Glomerular endothelial cell (primary cell): ENCODE measurements at regions not wholly inside any gene's neighbourhood (a gene's known extent, or its start where the extent isn't known, plus 50 kb on each side); places are given as distances from the start of the nearest gene placed in this dataset.

ENCODE experiments used
- DNase-seq: peaks from one replicate; pipeline ENCODE4 v3.0.0-alpha.2; 2011; ENCODE audit warnings: low read depth, low spot score; ENCODE audit errors: extremely low read depth

DNA sequence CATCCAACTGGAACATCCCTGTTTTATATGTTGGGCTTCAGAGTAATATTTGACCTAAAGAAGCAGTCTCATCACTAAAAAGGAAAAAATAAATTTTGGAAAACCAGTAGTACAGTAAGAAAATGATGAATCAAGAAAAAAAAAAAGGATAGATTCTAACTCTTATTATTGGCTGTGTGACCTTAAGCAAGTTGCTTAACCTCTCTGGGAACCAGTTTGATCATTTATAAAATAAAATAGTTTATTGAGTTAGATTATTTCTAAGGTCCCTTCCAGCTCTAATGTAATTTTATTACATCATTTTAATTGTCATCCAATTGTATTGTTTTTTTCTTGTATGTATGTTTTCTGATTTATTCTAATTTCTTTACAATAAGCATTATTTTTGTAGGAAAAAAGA, 127.0 kb downstream of the PRELID2 start:
- no peak for DNase-seq

DNA sequence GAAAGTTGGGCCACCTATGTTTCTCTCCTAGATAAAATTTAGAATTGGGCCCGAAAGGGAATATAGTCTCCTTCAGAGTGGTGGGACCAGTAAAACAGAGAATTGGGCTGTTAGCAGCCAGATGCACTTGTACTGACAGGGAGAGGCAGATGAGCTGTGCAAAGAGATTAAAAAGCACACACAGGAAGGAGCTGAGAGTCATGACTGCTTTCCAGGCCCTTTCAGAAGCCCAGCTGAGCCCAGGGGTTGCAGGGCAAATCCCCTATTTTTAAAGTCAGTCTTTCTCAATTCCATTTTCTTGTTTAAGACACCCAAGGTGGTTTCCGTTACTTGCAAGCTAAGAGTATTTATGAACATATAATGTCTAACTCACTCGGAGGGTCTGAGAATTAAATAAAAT, 130.4 kb downstream of the PRELID2 start:
- no peak for DNase-seq

GRCh38 chr5:145703856-145704255, 131.3 kb downstream of the PRELID2 start:
- no peak for DNase-seq

DNA sequence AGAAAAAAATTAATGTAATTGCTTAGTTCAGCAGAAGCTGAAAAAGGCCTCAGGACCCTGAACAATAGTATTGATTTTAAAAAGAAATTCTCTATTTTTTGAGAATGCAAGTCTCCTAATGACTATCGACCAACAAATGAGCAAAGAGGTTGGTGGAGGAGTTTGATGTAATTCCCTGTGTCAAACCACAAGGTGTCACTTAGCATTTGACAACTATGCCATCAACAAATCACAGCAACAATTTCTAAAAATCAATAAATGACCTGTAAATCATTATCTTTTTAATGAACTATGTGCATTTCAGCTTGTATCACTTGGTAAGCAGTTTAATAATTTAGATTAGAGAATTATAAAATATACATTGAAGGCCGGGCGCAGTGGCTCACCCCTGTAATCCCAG, 133.7 kb downstream of the PRELID2 start:
- no peak for DNase-seq

DNA sequence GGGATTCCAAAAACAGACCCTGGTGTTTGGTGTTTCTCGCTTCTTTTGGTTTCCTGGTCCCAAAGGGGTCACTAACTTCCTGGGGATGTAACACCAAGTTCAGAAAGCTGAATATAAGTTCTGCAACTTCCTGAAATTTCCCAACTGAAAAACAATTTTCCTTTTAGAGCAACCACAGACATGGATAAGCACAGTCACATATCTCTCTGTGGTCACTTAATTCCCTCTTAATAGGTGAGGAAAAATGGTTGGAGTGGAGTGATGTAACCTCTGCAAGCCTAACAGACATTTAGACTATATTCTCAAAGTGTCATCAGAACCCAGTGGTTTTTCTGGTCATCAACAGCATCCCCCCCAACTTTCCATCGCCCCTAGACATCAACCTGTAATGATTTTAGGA, 135.3 kb downstream of the PRELID2 start:
- no peak for DNase-seq

GRCh38 chr5:145697251-145697990, 137.7 kb downstream of the PRELID2 start:
- peak; percentile 33 for DNase-seq

- DNase-seq = no peak
These were observed 145.9 kb downstream of the PRELID2 start for GRCh38 chr5:145689235-145689634.

DNA sequence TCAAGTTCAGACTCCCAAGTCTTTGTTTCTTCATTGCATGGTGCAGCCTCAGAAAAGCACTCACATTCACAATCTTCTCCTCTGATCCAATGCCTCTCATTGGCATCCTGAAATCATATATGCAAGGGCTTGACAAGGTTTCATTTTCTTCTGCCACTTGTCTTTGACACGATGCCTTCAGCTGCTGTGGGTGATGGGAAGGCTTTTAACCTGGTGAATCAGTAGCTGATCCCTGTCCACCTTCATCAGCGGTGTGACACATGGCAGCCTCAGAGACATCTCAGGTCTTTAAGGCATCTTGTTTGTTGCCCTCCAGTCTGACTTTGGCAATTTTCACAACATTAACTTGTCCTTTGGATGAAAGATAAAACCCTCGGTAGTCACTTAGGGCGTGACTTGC, 147.2 kb downstream of the PRELID2 start:
- no peak for DNase-seq

- no peak for DNase-seq
These were observed 149.7 kb downstream of the PRELID2 start for GRCh38 chr5:145685417-145685816.

- DNase-seq = no peak
These were observed 151.7 kb downstream of the PRELID2 start for GRCh38 chr5:145683431-145683830.

- DNase-seq = no peak
These were observed 152.8 kb downstream of the PRELID2 start for GRCh38 chr5:145682197-145682899.

- peak; percentile 66 for DNase-seq
These were observed 153.5 kb downstream of the PRELID2 start for GRCh38 chr5:145681686-145682085.

GRCh38 chr5:145681216-145681615, 153.9 kb downstream of the PRELID2 start:
- DNase-seq = no peak

GRCh38 chr5:145680767-145681166, 154.4 kb downstream of the PRELID2 start:
- DNase-seq = no peak

DNA sequence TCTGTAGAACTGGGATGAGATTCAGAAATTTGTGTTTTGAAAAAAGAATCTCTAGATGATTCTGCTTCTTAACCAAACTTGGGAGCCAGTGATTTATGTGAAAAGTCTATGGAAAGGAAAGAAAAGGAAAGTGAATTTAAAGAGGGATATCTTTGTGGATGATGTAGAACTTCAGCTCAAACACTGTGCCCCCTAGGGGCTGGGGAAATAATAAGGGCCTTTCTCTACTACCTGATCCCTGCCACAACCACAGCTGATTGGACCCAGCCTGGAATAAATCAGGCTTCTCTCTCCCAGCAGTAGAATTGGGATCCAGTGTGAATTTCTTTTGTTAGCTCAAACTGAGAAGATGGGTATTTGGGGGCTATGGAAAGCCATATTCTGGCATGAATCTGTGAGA, 155.0 kb downstream of the PRELID2 start:
- DNase-seq = no peak

- DNase-seq = no peak
These were observed 156.9 kb downstream of the PRELID2 start for GRCh38 chr5:145678255-145678654.

- no peak for DNase-seq
These were observed 161.4 kb downstream of the PRELID2 start for GRCh38 chr5:145673786-145674185.

GRCh38 chr5:145668714-145669113, 166.4 kb downstream of the PRELID2 start:
- DNase-seq = no peak

- DNase-seq = no peak
These were observed 167.4 kb downstream of the PRELID2 start for GRCh38 chr5:145667742-145668141.

GRCh38 chr5:145666591-145666990, 168.6 kb downstream of the PRELID2 start:
- DNase-seq = no peak

- DNase-seq = no peak
These were observed 173.2 kb downstream of the PRELID2 start for GRCh38 chr5:145661737-145662485.
